GM18511 (cell line): ENCODE measurements at regions not wholly inside any gene's neighbourhood (a gene's known extent, or its start where the extent isn't known, plus 50 kb on each side); places are given as distances from the start of the nearest gene placed in this dataset.

Experiments
- ATAC-seq: cut with Tn5 transposase; IDR thresholded peaks from one replicate; pipeline ENCODE4 v1.9.1; 2021; ENCODE audit warnings: mild to moderate bottlenecking, moderate library complexity; ENCODE audit not compliant: unreplicated experiment

DNA sequence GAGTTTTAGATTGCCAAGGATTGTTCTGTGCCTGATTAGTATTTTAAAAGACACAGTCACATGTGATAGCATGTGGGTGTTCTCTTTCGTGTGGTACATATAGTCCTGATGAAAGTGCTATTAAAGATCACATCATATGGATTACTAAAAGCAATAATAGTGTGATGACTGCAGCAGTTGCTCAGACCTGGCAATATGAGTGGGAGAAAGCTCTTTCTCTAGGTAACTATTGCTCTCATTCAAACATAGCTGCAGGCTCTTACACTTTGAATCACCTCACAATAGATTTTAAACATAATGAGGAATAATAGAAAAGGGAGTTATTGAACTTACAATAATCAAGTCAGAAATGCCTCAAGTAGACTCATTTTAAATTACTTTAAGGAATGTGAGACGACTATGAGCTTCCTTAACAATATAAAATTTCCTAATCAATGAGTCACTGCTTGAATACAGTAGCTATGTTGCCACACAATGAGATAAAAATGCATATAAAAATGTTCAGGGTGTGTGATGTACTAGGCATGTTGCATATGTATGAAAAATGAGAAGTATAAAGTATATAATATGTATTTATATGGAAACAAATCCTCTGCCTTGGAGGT lies 452.1 kb downstream of the TMX3 start:
- ATAC-seq: no peak

DNA sequence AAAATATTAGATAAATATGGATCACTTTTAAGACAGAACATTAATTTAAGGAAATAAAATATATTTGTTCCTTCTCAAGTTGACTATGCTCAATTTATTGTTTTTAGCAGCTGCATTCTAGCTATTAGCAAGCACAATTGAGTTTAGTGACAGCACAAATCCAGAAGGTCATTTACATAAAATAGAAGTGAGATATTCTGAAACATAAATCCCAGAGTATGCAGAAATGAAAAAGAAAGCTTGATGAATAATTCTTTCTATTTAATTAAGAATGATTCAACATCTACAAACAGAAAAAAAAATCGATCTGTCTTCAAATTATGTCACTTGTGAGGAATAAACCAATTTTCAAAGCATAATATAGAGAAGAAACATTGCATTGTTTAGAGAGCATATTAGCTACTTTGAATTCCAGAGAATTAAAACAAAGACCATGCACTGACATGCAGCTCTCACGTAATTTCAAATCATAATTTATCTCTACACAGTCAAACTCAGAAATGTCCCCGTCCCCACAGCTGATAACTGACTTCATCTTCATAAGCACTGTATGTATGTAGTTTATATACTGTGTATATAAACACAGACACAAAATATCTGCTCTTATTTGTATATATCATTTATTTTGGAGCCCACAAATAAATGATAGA lies 458.4 kb downstream of the TMX3 start:
- no peak for ATAC-seq

DNA sequence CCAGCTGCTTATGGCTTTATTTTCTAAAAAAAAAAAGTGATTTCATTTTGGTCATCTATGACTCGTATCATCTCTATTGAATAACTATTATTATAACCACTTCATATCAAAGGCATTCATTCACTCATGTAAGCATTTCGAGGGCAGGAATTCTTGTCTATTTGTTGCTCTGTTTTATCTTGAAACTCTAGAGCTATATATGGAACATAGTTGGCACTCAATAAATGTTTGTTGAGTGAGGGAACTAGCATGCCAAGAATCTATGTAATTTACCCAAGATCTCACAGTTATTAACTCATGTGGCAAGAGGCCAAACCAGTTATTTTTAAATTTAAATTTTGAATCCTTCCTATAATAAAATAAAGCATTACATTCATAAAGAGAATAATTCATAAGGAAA lies 470.1 kb downstream of the TMX3 start:
- ATAC-seq: no peak

DNA sequence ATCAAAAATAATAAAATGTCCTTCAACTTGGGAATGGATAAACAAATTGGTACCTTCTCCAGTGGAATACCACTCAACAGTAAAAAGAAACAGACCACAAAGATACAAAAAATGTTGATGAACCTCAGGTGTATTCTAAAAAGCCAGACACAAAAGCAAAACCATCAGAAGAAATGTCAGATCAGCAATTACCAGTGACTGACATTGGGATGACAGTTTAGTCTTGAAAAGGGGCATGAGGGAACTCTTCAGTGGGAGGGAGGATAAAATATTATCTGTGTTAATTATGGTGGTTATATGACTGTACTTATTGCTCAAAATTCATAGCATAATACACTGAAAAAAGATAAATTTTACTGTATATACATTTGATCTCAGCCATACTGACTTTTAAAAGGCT lies 473.0 kb downstream of the TMX3 start:
- no peak for ATAC-seq

DNA sequence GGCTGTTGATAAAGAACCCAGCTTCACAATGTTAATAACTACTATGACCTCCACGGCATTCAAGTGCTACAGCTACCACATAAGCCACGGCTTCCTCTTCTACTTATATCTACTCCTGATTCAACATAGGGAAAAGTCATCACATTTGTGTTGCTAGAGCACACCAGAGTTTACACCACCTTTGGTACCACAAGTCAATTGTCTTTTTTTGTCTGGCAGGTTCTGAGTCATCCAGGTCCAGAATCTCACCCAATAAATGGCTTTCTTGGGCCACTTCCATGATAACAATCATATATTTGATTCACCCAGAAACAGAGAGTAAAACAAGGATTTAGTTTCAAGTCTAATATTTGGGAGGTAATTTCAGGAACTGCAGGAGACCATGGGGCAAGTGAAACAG lies 480.2 kb downstream of the TMX3 start:
- ATAC-seq: no peak

DNA sequence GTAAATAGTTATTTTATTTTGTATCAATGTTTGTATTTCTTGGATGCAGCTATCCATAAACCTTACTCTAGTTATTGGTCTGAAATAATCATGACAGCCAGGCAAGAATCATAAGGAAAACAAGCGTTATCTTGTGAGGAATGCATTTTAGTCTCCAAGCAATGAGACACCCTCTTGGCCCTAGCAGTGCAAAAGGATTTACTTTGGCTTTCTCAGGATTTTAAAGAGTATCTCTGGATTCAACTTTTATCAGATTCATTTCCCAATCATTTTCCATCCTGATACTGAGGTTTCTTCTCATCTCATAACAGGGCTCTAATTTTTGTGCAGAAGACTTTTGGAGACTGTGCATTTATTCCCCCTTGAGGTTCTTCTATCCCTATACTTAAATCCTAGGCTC lies 480.8 kb downstream of the TMX3 start:
- ATAC-seq: no peak

DNA sequence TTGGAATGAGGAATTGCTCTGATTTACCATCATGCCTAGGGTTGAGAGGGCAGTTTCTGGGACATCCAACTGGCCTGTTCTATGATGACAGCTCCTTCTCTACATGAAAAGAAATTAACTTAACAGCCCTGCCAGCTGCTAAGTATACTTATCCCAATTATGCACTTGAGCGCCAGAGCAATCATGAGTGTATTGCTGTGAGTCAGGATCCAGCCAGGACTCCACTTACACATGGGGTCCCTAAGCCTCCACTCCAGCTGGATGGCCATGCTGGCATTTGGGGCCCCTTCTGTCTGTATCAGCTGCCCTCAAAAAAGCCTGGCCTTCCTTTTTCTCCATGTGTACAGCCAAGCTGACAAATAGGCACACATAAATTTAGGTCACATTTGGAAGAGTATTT lies 481.9 kb downstream of the TMX3 start:
- ATAC-seq: no peak

DNA sequence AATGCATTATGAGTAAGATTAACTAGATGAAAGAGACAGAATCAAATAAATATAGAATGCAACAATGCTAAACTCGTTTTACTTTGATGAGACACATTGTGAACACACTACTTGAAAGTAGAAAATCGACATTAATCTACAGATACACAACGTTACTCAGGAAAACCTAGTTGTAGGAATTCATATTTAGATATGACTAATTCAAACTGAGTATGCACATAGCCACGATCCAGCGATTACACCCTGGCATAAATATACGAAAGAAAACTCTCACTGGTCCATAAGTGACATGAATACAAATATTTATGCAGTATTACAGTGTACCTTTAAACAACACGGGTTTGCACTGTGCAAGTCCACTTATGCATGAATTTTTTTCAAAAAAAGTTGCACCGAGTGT lies 485.6 kb downstream of the TMX3 start:
- ATAC-seq: no peak

DNA sequence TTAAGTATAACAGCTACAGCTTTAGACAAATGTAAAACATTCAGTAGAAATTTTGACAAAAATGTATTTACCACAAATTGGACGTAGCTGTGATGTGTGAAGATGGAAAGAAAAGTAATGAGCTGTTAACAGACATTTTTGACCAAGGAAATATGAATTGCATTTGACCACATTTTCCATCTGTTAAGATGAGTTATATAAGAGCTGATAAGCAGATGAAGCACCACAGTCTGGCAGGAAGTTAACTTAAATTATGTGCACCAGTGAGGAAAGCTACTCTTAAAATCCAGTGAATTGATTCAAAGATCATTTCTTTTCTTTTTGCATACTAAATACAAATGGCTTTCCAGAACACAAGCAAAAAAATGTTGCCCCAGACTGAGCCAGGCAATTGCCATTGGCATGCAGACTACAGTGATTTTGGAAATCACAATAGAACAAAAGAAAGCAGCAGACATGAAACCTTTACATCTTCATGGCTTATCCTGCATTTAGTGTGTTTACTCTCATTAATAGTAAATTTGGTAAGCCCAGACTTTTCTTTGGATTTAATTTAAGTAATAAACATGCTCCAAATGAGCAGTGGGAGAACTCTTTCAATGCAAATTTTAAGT lies 493.7 kb downstream of the TMX3 start:
- ATAC-seq: no peak

DNA sequence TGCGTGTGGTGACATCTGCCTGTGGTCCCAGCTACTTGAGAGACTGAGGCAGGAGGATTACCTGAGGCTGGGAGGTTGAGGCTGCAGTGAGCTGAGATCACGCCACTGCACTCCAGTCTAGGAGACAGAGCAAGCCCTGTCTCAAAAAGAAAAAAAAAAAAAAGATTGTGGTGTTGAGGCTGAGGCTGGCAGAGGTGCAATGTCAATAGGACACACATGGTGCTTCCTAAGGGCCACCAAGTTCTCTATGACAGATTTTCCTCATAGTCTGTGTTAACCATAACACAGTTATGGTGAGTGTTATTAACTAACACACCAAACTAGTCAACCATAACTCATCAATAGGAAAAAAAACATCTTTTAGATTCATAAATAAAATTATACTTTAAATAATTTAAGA lies 494.4 kb downstream of the TMX3 start:
- ATAC-seq: no peak

DNA sequence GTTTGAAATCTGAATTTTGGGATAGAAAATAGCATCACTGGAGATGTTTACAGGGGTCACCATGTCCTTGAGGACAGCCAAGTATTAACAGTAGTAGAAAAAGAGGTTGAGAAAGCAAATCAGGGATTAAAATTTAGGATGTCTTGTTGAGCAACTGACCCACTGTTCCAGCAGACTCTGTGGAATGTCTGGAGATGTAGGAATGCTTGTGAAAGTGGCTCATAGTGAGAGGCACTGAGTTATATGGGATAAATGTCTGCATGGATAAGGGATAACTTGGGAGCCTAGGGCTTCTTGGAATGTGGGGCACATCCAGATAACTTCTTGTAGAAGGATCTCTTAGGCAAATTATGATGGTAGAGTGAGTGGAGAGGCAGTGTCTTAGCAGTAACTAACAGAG lies 495.0 kb downstream of the TMX3 start:
- ATAC-seq: no peak

DNA sequence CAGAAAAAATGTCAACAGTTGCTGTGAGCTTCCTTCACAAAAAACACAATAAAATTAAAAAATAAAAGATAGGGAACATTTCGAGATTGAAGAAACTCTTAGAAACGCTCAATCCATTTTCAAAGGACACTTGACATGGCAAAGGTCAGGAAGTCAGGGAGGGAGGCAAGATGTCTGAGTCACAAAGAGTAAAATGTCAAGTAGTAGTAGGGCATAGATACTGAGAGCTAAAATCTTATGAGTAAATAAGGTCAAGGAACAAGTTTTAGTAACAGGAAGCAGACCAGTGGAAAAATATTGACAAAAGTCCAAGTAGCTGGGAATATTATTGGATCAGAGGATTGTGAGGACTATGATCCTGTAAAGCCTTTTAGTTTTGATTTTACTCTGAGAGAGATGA lies 495.6 kb downstream of the TMX3 start:
- ATAC-seq: no peak

DNA sequence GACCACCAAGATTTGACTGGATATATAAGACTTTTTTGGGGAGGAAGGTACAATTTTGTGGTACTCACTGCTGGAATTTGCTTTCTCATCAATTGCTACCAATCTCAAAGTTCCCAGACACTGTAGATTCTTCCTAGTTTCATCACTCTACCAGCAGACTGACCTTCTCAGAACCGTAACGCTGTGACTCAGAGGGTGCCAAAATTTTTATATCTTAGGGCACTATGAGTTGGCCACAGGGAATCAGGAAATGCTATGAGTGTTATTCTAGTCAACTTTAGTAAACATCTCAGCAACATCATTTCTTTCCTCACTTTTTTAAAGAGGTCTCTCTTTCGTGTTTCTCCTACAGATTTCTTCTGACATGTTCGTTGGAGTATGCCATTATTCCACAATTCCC lies 499.0 kb downstream of the TMX3 start:
- no peak for ATAC-seq

DNA sequence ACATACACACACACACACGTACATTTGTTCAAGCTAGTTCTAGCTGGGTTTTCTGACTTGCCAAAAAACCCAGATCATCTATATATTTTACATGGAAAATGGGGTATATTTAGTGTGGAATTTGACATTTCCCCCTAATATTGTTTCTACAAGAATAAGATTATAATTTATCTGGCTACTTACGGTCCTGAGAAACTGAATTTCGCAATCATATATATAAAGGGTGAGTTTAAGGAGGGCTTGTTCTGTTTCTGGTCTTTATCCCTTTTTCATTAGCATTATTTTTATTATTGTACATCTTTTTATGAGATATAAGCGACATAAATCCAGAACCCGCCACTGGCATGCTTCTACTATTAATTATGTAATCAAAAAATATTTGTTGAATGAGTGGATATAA lies 528.9 kb downstream of the TMX3 start:
- no peak for ATAC-seq

DNA sequence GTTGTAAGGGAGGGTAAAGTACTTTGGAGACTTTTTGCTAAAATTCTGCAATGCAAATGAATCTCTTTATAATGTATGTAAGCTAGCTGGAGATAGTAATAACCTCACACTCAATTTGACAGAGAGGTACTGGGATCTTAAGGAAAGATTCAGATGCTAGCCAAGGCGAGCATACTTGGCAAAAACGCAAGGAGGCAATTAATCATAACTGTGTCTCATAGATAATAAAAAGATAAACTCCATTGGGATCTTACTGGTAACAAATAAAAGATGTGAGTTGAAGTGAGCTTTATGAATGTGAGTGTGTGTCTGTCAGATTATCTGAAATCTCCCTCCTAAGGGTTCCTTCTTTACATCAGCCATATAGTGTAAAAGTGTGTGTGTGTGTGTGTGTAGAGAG lies 533.0 kb downstream of the TMX3 start:
- ATAC-seq: no peak

DNA sequence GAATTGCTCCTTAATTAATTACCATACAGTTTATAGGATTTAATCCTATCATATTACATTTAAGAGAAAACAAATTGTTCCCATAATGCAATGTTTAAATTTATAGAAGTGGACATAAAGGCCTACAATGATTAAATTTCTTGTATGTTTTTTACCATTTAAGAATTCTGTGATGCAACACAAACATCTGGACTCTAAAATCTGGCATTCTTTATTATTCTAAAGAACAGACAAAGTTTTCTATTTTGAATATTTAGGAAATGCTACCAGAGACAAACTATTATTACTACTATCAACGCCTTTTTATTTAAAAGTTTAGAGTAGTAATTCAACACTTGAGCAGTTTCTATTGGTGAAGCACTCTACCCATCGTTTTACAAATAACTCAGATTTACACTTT lies 535.1 kb downstream of the TMX3 start:
- no peak for ATAC-seq

DNA sequence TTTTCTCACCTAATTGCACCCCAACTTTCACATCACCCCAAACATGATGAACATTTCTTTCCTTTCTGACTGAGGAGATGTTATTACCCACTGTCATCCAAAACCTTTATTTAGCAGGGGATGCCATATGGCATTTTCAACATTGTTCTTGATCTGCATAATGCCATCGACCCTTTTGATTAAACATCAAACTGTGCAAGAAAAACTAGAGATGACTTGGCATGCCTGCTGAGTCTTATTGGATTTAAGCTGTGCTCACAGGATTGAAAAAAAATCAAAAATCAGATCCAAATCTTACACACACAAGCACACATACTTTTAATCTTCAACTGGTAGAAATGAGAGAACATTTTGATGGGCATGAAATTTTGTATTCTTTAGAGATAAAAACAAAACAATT lies 536.0 kb downstream of the TMX3 start:
- no peak for ATAC-seq

DNA sequence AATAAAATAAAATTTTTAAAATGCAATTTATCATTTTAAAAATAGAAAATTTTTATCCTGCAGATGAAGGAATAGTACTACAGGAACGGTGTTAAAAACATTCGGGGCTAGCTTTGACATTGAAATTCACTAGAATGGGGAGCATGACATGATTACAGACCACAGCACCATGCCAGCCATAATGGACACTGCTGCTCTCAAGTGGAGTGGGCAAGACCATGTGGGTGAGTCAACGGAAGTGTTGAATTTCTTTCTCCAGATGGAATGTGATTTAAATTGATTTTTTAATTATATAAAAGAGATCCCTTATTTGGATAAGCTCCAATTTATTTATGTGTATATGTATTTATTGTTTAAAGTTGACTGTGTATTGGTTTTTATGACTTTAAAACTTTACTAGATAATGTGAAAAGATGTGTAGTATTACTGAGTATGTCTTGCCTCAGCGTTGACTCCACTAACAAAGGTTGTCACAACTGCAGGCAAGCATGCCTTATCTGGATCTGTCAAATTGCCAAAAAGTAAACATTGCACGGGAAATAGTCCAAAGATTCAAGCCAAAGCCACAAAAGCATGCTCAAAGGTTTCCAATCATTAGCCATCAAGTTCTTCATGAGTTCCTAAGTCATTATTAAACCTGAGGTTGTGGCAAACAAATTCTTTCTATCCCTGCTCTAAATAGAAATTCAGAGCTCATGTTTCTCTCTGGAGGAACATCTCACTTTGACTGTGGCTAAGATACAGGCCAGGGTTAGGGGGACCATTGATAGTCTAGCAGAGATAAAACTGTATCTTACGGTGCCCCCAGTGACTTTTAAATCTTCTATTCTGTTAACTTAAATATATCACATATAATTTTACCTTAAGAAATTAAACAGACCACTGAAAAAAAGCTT lies 536.9 kb downstream of the TMX3 start:
- no peak for ATAC-seq

DNA sequence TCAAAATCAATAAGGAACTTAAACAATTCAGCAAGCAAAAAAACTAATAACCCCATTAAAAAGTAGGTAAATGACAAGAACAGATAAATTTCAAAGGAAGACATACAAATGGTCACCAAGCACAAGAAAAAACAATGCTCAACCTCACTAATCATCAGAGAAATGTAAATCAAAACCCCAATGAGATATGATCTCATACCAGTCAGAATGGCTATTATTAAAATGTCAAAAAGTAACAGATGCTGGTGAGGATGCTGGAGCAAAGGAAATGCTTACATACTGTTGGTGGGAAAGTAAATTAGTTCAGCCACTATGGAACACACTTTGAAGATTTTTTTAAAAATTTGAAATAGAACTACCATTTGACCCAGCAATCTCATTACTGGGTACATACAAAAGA lies 538.0 kb downstream of the TMX3 start:
- no peak for ATAC-seq

DNA sequence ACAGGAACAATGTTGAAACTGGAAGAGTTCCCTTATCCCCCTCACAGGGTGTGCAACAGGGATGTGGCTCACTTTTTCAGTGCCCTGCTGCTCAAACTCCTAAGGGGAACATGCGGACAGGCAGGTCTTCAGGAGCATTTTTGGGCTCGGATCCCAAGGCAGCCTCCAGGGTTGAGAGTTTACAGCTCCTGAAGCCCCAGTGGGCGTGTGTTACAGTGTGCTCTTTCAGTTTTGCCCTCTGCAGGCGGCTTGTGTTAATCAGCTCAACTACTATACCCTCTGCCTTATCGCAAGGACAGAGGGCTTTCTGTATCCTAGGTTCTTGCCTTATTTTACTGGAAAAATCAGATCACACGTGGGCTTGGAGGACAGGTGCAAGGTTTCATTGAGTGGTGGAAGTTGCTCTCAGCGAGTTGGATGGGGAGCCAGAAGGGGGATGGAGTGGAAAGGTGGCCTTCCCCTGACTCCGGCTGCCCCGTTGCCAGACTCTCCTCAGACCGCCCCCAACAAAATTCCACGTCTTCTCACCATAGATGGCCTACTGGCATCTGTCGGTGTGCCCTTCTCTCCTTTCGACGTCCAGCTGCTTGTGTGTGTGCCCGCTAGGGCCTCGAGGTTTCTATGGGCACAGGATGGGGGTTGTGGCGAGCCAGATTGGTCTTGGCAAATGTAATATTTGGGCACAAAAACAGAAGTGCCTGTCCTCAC lies 541.9 kb downstream of the TMX3 start:
- ATAC-seq: no peak

DNA sequence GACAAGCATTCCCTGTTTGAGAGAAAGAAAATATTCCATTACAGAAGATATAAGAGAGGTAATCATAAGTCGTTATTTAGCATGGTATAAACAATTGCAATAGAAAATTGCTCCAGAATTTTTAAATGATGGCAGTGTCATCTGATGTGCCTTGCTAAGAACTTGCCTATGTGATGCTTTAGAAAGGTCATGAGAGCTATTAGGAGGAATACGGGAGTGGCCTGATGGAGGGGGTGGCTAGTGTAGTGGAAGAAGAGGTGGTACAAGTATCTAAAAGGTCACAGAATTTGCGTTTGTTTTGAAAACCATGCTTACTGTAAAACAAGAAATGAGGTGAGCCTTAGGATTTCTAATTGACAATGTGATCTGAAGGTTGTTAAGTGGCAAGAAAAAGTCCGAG lies 550.0 kb downstream of the TMX3 start:
- ATAC-seq: no peak
